GM23248 (cell line): ENCODE measurements at regions not wholly inside any gene's neighbourhood (a gene's known extent, or its start where the extent isn't known, plus 50 kb on each side); places are given as distances from the start of the nearest gene placed in this dataset.

ENCODE experiments used
- DNase-seq: peaks from one replicate; pipeline ENCODE4 v3.0.0-alpha.2; 2015
- H2AFZ ChIP-seq: fragments of 200-600 bp; sonication (generic); 2 replicates; pipeline ENCODE4 v1.6.1; 2016; ENCODE audit warnings: antibody characterized with exemption
- H3F3A ChIP-seq: fragments of 200-600 bp; sonication (generic); 2 replicates; pipeline ENCODE4 v1.6.1; 2016; ENCODE audit warnings: mild to moderate bottlenecking, antibody characterized with exemption, mixed run types; ENCODE audit not compliant: insufficient read depth
- H3K27ac ChIP-seq: fragments of 200-600 bp; sonication (generic); 2 replicates; pipeline ENCODE4 v1.5.1; 2016; ENCODE audit warnings: mild to moderate bottlenecking
- H3K27me3 ChIP-seq: fragments of 200-600 bp; sonication (generic); replicated peaks from 2 replicates; pipeline ENCODE4 v1.6.1; 2016; ENCODE audit warnings: mild to moderate bottlenecking; ENCODE audit not compliant: insufficient read depth
- H3K36me3 ChIP-seq: fragments of 200-600 bp; sonication (generic); 2 replicates; pipeline ENCODE4 v1.6.1; 2016; ENCODE audit warnings: low read depth, mild to moderate bottlenecking
- H3K4me1 ChIP-seq: fragments of 200-600 bp; sonication (generic); 2 replicates; pipeline ENCODE4 v1.6.1; 2016; ENCODE audit warnings: mild to moderate bottlenecking; ENCODE audit not compliant: insufficient read depth
- H3K4me2 ChIP-seq: fragments of 200-600 bp; sonication (generic); one replicate; pipeline ENCODE4 v1.6.1; 2016; ENCODE audit warnings: mild to moderate bottlenecking; ENCODE audit not compliant: unreplicated experiment
- H3K4me3 ChIP-seq: fragments of 200-600 bp; sonication (generic); 2 replicates; pipeline ENCODE4 v1.5.1; 2016; ENCODE audit warnings: mild to moderate bottlenecking
- H3K79me2 ChIP-seq: fragments of 200-600 bp; sonication (generic); 2 replicates; pipeline ENCODE4 v1.6.1; 2016; ENCODE audit warnings: mild to moderate bottlenecking; ENCODE audit not compliant: insufficient read depth
- H3K9ac ChIP-seq: fragments of 200-600 bp; sonication (generic); 2 replicates; pipeline ENCODE4 v1.6.1; 2016; ENCODE audit warnings: mild to moderate bottlenecking
- H3K9me2 ChIP-seq: fragments of 200-600 bp; sonication (generic); 2 replicates; pipeline ENCODE4 v1.6.1; 2016; ENCODE audit warnings: mixed run types, mild to moderate bottlenecking, moderate library complexity; ENCODE audit not compliant: insufficient read depth
- H3K9me3 ChIP-seq: fragments of 200-600 bp; sonication (generic); one replicate; pipeline ENCODE4 v1.6.1; 2017; ENCODE audit warnings: low read depth
- H4K20me1 ChIP-seq: fragments of 200-600 bp; sonication (generic); 2 replicates; pipeline ENCODE4 v1.6.0; 2016; ENCODE audit not compliant: insufficient read depth
- EZH2 ChIP-seq: fragments of 200-600 bp; sonication (generic); IDR thresholded peaks from 2 replicates; pipeline ENCODE4 v1.6.1; 2018; ENCODE audit warnings: antibody characterized with exemption, mild to moderate bottlenecking; ENCODE audit not compliant: insufficient read depth, poor library complexity, severe bottlenecking
- EZH2phosphoT487 ChIP-seq: fragments of 200-600 bp; sonication (generic); IDR thresholded peaks from 2 replicates; pipeline ENCODE4 v1.6.1; 2018; ENCODE audit warnings: antibody characterized with exemption, moderate library complexity, mild to moderate bottlenecking, low read depth; ENCODE audit not compliant: insufficient read depth
- WGBS, 2 experiments: methylation state at CpG; one replicate each; pipeline ENCODE4 v1.1.6; 2015 to 2017; ENCODE audit warnings: low lambda C conversion rate in 2 of 2, low coverage in 1 of 2; ENCODE audit errors: missing lambda C conversion rate in 2 of 2; 5-methylcytosine and 5-hydroxymethylcytosine counted together
- in situ Hi-C: fragments of 300-500 bp; cut with MboI; formaldehyde crosslinking; loops from 2 replicates; pipeline ENCODE4 v1.15.0; 2020

- DNase-seq = no peak
- Histone ChIP-seq H3K36me3 (no peaks in the 10 kb centered on the region), H3K4me1 (no peaks in the 10 kb centered on the region), H3K9me3 (no peaks in the 10 kb centered on the region), H2AFZ (no peak overlapping the region), H3K4me3 (no peak overlapping the region), H3K9me2 (no peaks in the 10 kb centered on the region), H3K4me2 (no peak overlapping the region), H3K79me2 (no peaks in the 10 kb centered on the region), H4K20me1 (no peaks in the 10 kb centered on the region), H3F3A (no peaks in the 10 kb centered on the region), H3K9ac (no peak overlapping the region), H3K27me3 (no peaks in the 10 kb centered on the region), H3K27ac (no peak overlapping the region)
- TF ChIP-seq EZH2phosphoT487 = no peak
- no peak for TF ChIP-seq EZH2
- WGBS, 2 experiments = 19 to 29% methylated on average over 6 of the region's 6 CpGs
- in situ Hi-C loops = no loop called here
These were observed 454.1 kb upstream of the SGCG start for GRCh38 chr13:22726726-22727125.

- no peaks in the 10 kb centered on the region for H3K36me3 ChIP-seq
- no peaks in the 10 kb centered on the region for H3K79me2 ChIP-seq
- H3K9ac ChIP-seq = no peak overlapping the region
- in situ Hi-C loops = no loop called here
- no peaks in the 10 kb centered on the region for H3K9me2 ChIP-seq
- TF ChIP-seq EZH2 = no peak
- no peak for TF ChIP-seq EZH2phosphoT487
- H3K27me3 ChIP-seq = no peaks in the 10 kb centered on the region; the same call in 1 of the 2 replicates
- H3K27ac ChIP-seq = no peak overlapping the region
- H3F3A ChIP-seq = no peaks in the 10 kb centered on the region
- H3K4me1 ChIP-seq = no peaks in the 10 kb centered on the region
- 49 to 52% methylated on average over 24 of the region's 24 CpGs for WGBS, 2 experiments
- no peak for DNase-seq
- no peak overlapping the region for H3K4me3 ChIP-seq
- H3K9me3 ChIP-seq = peaks cover 3% of the 10 kb centered on the region
- no peaks in the 10 kb centered on the region for H4K20me1 ChIP-seq
- no peak overlapping the region for H3K4me2 ChIP-seq
- no peak overlapping the region for H2AFZ ChIP-seq
These were observed 445.5 kb upstream of the SGCG start for GRCh38 chr13:22735011-22735995.

- no peak for TF ChIP-seq EZH2
- peaks cover 3% of the 10 kb centered on the region for H3K9me3 ChIP-seq
- H3K36me3 ChIP-seq = no peaks in the 10 kb centered on the region
- H4K20me1 ChIP-seq = no peaks in the 10 kb centered on the region
- H3K9ac ChIP-seq = no peak overlapping the region
- H3K9me2 ChIP-seq = no peaks in the 10 kb centered on the region
- WGBS, 2 experiments = 44 to 48% methylated on average over 27 to 28 of the region's 28 CpGs
- no peak overlapping the region for H3K4me3 ChIP-seq
- no peaks in the 10 kb centered on the region for H3K79me2 ChIP-seq
- no peak overlapping the region for H3K27ac ChIP-seq
- DNase-seq = no peak
- no peaks in the 10 kb centered on the region for H3K4me1 ChIP-seq
- no peak overlapping the region for H3K4me2 ChIP-seq
- H2AFZ ChIP-seq = no peak overlapping the region
- in situ Hi-C loops = no loop called here
- no peaks in the 10 kb centered on the region; the same call in 1 of the 2 replicates for H3K27me3 ChIP-seq
- H3F3A ChIP-seq = no peaks in the 10 kb centered on the region
These were observed 444.6 kb upstream of the SGCG start for GRCh38 chr13:22736084-22736767.

GRCh38 chr13:22736768-22737092 lies 444.0 kb upstream of the SGCG start:
- in situ Hi-C loops = no loop called here

More at GRCh38 chr13:22736768-22737092, 444.0 kb upstream of the SGCG start:
- H3K4me2 ChIP-seq = no peak overlapping the region
- TF ChIP-seq EZH2phosphoT487 (no peak), EZH2 (no peak)
- H3K79me2 ChIP-seq = no peaks in the 10 kb centered on the region
- no peaks in the 10 kb centered on the region for H3K9me2 ChIP-seq
- H3K9ac ChIP-seq = no peak overlapping the region
- 46 to 55% methylated on average over 2 of the region's 2 CpGs for WGBS, 2 experiments
- no peaks in the 10 kb centered on the region; the same call in 1 of the 2 replicates for H3K27me3 ChIP-seq
- H2AFZ ChIP-seq = no peak overlapping the region
- no peaks in the 10 kb centered on the region for H4K20me1 ChIP-seq
- no peak overlapping the region for H3K27ac ChIP-seq
- no peak for DNase-seq
- H3K4me3 ChIP-seq = no peak overlapping the region
- H3F3A ChIP-seq = no peaks in the 10 kb centered on the region
- H3K36me3 ChIP-seq = no peaks in the 10 kb centered on the region
- no peaks in the 10 kb centered on the region for H3K4me1 ChIP-seq
- H3K9me3 ChIP-seq = peaks cover 3% of the 10 kb centered on the region
